HUES48 (cell line): ENCODE measurements at regions not wholly inside any gene's neighbourhood (a gene's known extent, or its start where the extent isn't known, plus 50 kb on each side); places are given as distances from the start of the nearest gene placed in this dataset.

Source experiments
- H3K27ac ChIP-seq: one replicate; pipeline ENCODE4 v1.7.0; 2013; ENCODE audit warnings: low read depth, low read length, inconsistent platforms
- H3K27me3 ChIP-seq: 2 replicates; pipeline ENCODE4 v1.6.1; 2013; ENCODE audit warnings: mild to moderate bottlenecking, low read length; ENCODE audit not compliant: control insufficient read depth, insufficient read depth
- H3K36me3 ChIP-seq: 2 replicates; pipeline ENCODE4 v1.6.1; 2013; ENCODE audit warnings: low read length; ENCODE audit not compliant: control insufficient read depth, insufficient read depth
- H3K4me1 ChIP-seq: 2 replicates; pipeline ENCODE4 v1.6.1; 2013; ENCODE audit warnings: mild to moderate bottlenecking, low read length; ENCODE audit not compliant: control insufficient read depth, insufficient read depth
- H3K4me3 ChIP-seq: 2 replicates; pipeline ENCODE4 v1.5.1; 2013; ENCODE audit warnings: mild to moderate bottlenecking, low read depth, low read length
- H3K9ac ChIP-seq: 2 replicates; pipeline ENCODE4 v1.6.1; 2013; ENCODE audit warnings: mild to moderate bottlenecking, low read depth, low read length, moderate library complexity
- H3K9me3 ChIP-seq: 2 replicates; pipeline ENCODE4 v1.6.1; 2013; ENCODE audit warnings: low read length; ENCODE audit not compliant: control insufficient read depth, insufficient read depth

GRCh38 chr15:59862191-59863155 lies 141.6 kb upstream of the FOXB1 start:
- H3K4me3 ChIP-seq: no peak overlapping the region
- no peaks in the 10 kb centered on the region for H3K36me3 ChIP-seq
- no peak overlapping the region for H3K9ac ChIP-seq
- H3K9me3 ChIP-seq: no peaks in the 10 kb centered on the region
- no peak overlapping the region for H3K27ac ChIP-seq
- no peaks in the 10 kb centered on the region for H3K27me3 ChIP-seq
- H3K4me1 ChIP-seq: 0 out of 2 replicates have a peak, but pooled peaks cover 4% of the 10 kb centered on the region

GRCh38 chr15:59847968-59848367 lies 156.1 kb upstream of the FOXB1 start:
- Histone ChIP-seq H3K36me3 (no peaks in the 10 kb centered on the region), H3K9ac (no peak overlapping the region)

GRCh38 chr15:59845942-59846499 lies 156.9 kb upstream of the BNIP2 start:
- Histone ChIP-seq H3K4me1 (no peaks in the 10 kb centered on the region), H3K9me3 (no peaks in the 10 kb centered on the region), H3K4me3 (no peak overlapping the region), H3K27me3 (no peaks in the 10 kb centered on the region), H3K36me3 (no peaks in the 10 kb centered on the region), H3K27ac (no peak overlapping the region), H3K9ac (no peak overlapping the region)

More at GRCh38 chr15:59847968-59848367, 156.1 kb upstream of the FOXB1 start:
- H3K4me3 ChIP-seq: no peak overlapping the region
- no peak overlapping the region for H3K27ac ChIP-seq
- H3K27me3 ChIP-seq: no peaks in the 10 kb centered on the region
- no peaks in the 10 kb centered on the region for H3K4me1 ChIP-seq
- no peaks in the 10 kb centered on the region for H3K9me3 ChIP-seq

DNA sequence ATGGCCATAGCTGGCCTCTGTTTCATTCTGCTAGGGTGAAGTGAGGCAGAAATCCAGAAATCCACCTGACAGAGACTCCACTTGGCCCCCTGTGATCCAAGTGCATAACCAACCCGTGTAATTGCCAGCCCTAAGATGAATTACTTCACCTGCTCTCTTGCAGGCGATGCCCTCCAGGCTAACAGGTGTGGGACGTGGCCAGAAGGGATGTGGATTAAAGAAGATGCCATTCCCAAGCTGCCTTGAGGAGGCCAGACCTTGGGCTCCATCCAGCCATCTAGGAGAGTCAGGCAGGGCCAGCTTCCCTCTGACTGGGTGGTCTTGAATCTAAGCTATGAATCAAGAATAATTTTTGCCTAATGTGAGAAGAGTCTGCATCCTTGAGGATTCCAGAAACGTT lies 154.5 kb upstream of the BNIP2 start:
- Histone ChIP-seq H3K4me3 (no peak overlapping the region), H3K36me3 (no peaks in the 10 kb centered on the region), H3K27me3 (no peaks in the 10 kb centered on the region), H3K27ac (no peak overlapping the region), H3K4me1 (no peaks in the 10 kb centered on the region), H3K9ac (no peak overlapping the region), H3K9me3 (no peaks in the 10 kb centered on the region)

- H3K27ac ChIP-seq: no peak overlapping the region
- H3K4me3 ChIP-seq: no peak overlapping the region
- no peaks in the 10 kb centered on the region for H3K36me3 ChIP-seq
- no peaks in the 10 kb centered on the region for H3K27me3 ChIP-seq
- H3K4me1 ChIP-seq: no peaks in the 10 kb centered on the region
- no peaks in the 10 kb centered on the region for H3K9me3 ChIP-seq
- no peak overlapping the region for H3K9ac ChIP-seq
Measured at GRCh38 chr15:59841036-59841435, 151.9 kb upstream of the BNIP2 start.

- Histone ChIP-seq H3K27me3 (no peaks in the 10 kb centered on the region), H3K9me3 (no peaks in the 10 kb centered on the region), H3K27ac (no peak overlapping the region), H3K4me3 (no peak overlapping the region), H3K36me3 (no peaks in the 10 kb centered on the region), H3K9ac (no peak overlapping the region), H3K4me1 (peaks cover 2% of the 10 kb centered on the region; the same call in 1 of the 2 replicates)
Measured at GRCh38 chr15:59839906-59840305, 150.8 kb upstream of the BNIP2 start.

DNA sequence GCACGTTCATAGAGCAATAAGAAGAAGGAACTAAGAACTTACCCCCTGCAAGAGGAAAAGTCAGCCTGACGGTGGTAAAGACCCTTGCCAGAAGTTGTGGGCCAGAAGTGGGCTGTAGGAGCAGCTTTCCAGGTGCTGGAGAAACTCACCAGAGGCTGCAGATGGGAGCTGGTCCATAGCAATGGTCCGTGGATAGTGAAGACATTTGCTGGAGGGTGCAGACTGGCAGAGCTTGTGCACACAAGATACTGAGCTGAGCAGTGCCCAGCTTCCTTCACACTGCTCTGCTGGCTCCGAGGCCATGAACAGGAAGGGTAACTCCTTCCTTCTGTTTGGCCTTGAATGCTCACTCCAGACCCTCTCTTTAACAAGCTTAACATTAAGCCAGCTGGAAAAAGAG lies 149.8 kb upstream of the BNIP2 start:
- H3K9ac ChIP-seq: no peak overlapping the region
- no peaks in the 10 kb centered on the region for H3K36me3 ChIP-seq
- H3K27me3 ChIP-seq: no peaks in the 10 kb centered on the region
- no peak overlapping the region for H3K4me3 ChIP-seq
- H3K4me1 ChIP-seq: peaks cover 2% of the 10 kb centered on the region; the same call in 1 of the 2 replicates
- no peak overlapping the region for H3K27ac ChIP-seq
- H3K9me3 ChIP-seq: no peaks in the 10 kb centered on the region

- Histone ChIP-seq H3K9me3 (no peaks in the 10 kb centered on the region), H3K27ac (no peak overlapping the region), H3K36me3 (no peaks in the 10 kb centered on the region), H3K4me1 (peaks cover 2% of the 10 kb centered on the region; the same call in 1 of the 2 replicates), H3K4me3 (no peak overlapping the region), H3K27me3 (no peaks in the 10 kb centered on the region), H3K9ac (no peak overlapping the region)
Measured at GRCh38 chr15:59835776-59836175, 146.7 kb upstream of the BNIP2 start.

- Histone ChIP-seq H3K27ac (no peak overlapping the region), H3K27me3 (no peaks in the 10 kb centered on the region), H3K4me1 (peaks cover 2% of the 10 kb centered on the region; the same call in 1 of the 2 replicates), H3K9ac (no peak overlapping the region), H3K4me3 (no peak overlapping the region), H3K9me3 (no peaks in the 10 kb centered on the region), H3K36me3 (no peaks in the 10 kb centered on the region)
Measured at GRCh38 chr15:59834528-59834927, 145.4 kb upstream of the BNIP2 start.

DNA sequence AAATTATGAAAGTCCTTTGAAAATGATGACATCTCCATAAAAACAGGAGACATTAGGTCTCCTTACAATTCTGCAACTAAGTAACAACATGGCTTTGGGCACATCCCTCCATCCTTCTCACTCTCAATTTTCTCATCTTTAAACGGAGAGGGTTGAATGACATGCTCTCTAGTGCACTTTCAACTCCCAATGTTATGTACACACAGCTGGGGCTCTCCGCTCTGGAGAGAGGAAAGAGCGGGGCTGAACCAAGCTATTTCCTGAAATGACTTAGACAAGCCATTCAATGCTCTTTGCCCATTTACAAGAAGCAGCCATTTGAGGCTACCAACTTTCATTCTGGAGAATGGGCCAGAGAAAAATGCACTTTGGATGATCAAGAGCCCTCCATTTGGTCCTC lies 144.2 kb upstream of the BNIP2 start:
- H3K4me1 ChIP-seq: peaks cover 2% of the 10 kb centered on the region; the same call in 1 of the 2 replicates
- H3K27ac ChIP-seq: no peak overlapping the region

DNA sequence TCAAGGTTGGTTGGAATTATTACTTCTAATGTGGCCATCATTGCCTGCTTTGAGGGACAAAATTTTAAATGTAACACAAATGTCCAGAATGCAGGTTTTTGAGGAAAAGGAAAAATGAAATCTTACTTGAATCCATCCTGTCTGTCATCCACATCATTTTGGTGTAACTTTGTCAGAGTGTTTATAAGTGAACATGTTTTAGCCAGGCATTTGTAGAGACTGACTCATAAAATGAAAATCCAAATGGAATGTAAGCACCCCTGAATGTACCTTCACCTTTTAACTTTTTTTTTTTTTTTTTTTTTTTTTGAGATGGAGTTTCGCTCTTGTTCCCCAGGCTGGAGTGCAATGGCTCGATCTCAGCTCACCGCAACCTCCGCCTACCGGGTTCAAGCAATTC lies 141.8 kb upstream of the BNIP2 start:
- Histone ChIP-seq H3K4me3 (no peak overlapping the region), H3K4me1 (peaks cover 1% of the 10 kb centered on the region; the same call in 1 of the 2 replicates), H3K9ac (no peak overlapping the region), H3K9me3 (no peaks in the 10 kb centered on the region), H3K27me3 (no peaks in the 10 kb centered on the region), H3K36me3 (no peaks in the 10 kb centered on the region), H3K27ac (no peak overlapping the region)

More for the DNA sequence above, 144.2 kb upstream of the BNIP2 start:
- no peaks in the 10 kb centered on the region for H3K36me3 ChIP-seq
- no peaks in the 10 kb centered on the region for H3K27me3 ChIP-seq
- no peak overlapping the region for H3K4me3 ChIP-seq
- no peak overlapping the region for H3K9ac ChIP-seq
- H3K9me3 ChIP-seq: no peaks in the 10 kb centered on the region
